ENCODE measurements at regions not wholly inside any gene's neighbourhood (a gene's known extent, or its start where the extent isn't known, plus 50 kb on each side); places are given as distances from the start of the nearest gene placed in this dataset.

DNA sequence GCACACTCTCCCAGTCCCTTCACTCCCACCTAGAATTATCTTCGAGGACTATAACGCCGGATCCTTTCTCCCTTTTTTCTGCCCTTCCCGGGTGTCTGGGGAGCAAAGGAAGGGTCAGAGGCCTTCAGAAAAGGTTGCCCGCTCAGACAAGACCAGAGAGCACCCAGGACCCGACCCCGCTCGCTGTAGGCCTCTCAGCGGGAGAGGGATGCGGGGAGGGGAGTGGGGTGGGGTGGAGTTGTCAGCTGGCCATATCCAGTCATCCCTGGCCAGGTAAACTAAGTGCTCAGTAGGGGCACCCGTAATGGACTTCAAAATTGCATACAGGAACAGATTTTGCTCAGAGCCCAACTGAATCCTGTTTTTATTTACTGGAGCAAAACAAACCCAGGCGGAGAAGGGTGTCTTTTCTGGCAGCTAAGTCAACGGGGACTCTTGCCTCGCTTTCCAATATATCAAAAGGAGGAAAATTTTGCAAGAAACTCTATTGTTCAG is 65.0 kb downstream of the NOL4 start:
- no peak for FAIRE-seq

DNA sequence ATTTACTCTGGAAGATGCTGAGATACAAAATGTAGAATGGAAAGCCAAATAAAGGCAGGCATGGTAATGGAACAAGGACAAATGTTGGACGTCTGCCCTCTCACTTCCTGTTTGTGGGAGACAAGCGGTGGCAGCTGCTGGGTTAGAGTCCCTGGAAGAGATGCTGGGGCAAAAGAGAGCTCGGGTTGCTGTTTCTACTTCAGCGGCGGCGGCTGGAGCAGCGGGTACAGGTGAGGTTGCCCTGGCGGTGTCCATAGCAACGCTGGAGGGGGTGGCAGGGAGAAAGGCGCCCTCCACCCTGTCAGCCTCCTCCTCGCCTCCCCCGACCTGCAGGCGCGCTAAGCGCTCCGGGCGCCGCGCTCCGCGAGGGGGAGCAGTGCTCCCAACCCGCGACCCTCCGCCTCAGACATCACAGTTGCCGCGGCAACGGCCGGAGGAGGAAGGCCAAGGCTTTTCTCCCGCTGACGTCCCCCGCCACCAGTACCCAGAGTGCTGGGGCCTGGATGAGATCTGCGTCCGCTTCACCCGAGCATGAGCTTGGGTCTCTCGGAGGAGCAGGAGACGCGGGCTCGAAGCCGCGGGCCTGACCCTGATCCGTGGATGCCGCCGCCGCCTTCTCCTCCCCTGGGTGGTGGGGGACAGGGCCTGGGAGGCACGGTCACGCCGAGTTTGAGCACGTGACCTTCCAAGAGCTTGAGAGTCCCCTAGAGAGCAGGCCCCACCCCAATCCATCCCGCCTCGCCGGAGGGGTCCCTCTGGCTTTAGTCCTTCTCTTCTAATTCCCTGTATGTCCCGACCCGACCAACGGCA is 65.6 kb downstream of the NOL4 start:
- no peak for FAIRE-seq

DNA sequence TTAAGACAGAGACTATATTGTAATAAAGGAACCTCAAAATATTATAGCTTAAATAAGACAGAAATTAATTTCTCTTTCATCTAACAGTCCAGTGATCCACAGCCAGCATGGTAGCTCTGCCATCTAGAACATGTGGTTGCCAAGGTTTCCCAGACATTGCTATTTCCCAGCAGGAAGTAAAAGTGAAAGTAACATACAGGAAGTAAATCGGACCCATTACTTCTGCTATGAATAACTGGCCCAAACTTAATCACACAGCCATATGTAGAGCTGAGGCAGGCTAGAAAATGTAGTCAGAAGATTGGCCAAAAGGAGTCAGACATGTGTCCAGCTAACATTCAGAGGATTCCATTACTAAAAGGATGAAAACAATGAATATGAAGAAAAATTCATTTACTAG is 71.0 kb downstream of the NOL4 start:
- FAIRE-seq = no peak

DNA sequence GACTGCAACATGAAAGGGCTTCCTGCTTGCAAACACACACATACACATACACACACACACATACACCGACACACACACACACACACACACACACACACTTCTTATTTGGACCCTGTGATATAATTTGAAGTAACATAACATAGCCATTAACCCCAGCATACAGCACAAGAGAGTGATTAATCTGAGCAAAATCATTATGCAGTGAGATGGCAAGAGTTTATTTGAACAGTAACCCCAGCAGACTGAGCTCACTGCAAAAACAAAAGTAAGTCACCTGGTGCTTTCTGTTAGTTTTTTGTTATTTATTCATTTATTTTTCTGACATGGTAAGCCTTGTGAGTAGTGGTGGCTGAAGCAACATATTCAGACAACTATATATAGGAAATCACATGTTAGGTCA is 93.7 kb downstream of the NOL4 start:
- no peak for FAIRE-seq

DNA sequence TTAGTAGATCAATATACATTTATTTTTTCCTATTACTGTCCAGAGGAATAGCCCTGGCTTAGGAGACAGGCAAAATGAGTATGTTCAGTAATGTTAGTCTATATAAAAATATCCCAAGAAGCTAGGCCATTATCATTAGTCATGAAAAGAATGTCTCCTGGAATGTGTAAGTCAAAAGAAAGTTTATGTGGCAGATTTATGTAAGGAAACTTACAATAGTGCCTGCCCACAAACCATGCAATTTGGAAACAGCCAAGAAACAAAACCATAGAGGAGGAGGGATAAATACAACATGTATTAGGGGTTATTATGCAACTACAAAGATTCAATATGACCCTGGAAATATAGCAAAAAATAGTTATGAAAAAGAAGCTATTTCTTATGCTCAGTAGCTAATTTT is 96.3 kb downstream of the NOL4 start:
- FAIRE-seq = no peak

DNA sequence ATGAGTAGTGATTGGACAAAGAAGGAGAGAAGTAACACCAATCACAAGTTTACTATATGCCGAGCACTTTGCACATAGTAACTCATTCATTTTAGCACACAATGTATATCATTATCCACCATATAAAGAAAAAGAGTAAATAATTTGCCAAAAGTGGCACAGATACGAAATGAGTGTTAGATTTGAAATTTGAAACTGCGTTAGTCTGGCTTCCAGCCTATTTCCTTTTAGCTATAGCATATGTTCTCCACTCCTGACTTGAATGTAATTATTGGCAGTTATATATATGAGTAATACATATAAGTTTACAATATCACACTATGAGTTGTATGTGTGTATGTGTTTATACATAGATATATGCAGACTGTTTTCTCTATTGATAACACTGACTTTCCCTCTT is 98.6 kb downstream of the NOL4 start:
- no peak for FAIRE-seq

DNA sequence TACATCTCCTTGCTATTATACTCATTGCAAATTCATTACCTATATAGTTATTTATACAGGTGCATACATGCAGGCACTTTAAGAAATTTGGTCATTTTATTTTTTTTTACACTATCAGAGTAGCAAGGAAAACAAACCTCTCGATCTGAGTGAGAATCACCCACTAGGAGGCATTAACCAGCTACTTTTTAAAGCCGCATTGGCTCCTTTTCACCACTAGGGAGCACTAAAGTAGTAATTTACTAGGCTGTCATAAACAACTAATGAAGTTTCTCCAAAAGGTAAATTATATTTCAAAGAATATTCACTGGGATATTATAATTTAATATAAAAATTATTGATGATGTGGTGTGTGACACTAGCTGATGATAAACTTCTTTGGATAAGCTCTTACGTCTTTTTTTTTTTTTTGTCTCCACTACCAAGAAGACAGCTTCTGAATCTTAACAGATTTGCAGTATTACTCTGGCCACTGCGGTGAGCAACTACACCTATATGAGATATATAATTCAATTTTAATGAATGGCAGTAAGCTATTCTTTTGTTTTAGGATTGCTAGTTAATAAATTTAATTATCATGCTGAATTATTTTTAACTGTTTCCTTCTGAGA is 101.9 kb downstream of the NOL4 start:
- peak; percentile 90 for FAIRE-seq

DNA sequence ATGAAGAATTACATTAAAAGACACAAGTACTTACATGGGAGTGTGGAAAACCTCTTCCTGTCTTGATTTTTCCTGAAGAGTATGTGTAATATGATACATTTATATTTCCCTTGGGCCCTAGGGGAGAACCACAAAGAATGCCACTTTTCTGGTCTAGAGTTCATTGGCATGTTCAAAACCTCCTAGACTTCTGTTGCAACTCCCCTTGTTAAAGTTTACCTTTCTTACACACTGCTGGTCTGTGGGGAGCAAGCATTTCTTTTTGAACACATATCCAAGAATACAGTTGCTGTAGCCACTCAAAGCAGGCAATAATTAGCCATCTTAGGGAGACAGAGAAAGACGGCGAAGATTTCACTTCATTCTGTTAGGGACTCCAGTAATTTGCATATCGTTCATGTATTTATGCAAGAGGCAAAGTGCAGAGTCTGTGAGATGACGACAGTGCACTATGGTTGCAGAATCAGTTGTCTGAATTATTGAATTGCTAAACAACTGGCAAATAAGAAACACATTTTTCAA is 103.5 kb downstream of the NOL4 start:
- FAIRE-seq = no peak

DNA sequence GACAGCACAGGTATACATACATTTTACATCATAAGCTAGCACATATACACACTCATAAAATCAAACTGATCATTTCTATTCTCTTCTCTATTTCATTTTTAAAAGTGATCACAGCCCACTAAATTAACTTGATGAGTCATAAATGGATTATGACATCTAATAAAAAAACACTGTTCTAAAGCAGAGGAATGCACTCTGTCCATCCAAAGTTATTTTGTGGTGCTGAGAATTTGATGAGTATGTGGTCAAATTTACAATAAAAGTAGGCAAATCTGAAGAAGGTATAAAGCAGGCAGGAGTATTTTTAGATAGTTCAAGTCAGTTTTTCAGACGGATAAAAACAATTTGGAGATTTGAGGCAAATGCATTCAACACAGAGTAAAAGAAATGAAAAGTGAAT is 104.4 kb downstream of the NOL4 start:
- no peak for FAIRE-seq

DNA sequence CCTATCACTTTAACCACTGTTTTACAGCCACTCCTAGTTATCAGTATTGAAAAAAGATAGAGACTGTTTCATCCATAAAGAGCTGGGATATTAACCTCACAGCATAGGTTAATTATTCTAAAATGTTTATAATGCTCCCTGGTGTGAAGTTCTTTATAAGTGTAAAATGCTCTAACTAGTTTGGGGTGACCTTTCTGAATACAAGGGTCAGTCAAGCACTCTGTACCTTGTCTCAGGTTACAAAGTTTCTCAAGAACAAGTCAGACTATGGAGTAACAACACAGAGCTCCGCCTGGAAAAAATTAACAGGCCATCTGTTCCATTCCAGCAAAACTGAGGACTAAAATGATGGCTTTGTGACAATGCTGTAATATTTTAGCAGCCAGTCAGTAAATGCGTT is 107.4 kb downstream of the NOL4 start:
- no peak for FAIRE-seq

DNA sequence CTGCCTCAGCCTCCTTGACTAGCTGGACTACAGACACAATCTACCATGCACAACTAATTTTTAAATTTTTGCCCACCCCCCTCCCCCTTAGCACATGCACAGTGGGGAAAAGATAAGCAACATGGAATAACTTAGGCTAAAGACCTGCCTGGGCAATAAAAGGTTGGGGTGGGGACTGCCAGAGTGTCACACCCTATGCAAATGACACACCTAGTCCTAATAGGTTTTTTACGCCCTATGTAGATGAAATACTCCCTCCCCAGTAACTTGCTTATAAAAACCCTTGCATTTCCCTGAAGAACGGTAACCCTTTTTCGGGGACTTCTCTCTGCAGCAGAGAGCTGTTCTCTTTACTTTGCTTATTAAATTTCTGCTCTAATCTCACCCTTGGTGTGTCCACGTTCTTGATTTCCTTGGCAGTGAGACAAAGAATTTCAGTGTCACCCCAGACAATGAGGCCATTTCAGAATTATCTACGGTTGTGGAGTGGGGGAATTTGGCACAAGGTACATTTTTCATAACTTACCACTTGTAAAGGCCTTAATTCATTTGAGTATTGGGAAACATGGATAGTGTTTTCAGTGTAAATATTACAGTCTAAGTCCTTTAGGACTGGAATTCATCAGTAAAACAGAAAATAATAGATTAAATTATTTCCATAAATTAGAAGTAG is 109.2 kb downstream of the NOL4 start:
- FAIRE-seq = no peak

DNA sequence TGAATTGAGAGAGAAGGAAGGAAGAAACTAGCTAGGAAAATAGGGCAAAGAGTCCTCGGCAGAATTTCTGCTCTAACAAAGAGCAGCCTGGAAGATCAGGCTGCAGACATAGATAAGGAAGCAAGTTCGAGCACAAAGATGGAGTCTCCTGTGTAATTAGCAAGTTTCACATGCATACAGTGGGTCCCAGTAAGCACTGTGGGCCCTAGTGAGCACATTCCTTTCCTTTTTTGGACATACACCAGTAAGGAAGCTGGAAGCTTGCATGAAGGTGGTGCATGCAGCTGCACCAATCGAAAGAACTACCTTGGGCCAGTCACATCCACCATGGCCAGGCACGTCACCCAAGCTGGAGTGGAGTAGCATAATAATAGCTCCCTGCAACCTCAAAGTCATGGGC is 109.7 kb downstream of the NOL4 start:
- FAIRE-seq = no peak

DNA sequence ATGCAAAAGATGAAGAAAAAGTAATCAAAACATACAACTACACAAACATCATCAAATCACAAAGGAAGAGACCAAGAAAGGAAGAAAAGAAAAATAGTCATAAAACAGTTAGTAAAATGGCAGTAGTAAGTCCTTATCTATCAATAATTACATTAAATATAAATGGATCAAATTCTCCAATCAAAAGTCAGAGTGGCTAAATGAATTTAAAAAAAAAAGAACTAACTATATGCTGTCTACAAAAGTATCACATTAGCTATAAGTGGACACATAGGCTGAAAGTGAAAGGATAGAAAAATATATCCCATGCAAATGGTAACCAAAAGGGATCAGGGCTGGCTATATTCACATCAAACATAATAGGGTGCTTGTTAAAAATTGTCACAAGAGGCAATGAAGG is 116.5 kb downstream of the NOL4 start:
- no peak for FAIRE-seq

DNA sequence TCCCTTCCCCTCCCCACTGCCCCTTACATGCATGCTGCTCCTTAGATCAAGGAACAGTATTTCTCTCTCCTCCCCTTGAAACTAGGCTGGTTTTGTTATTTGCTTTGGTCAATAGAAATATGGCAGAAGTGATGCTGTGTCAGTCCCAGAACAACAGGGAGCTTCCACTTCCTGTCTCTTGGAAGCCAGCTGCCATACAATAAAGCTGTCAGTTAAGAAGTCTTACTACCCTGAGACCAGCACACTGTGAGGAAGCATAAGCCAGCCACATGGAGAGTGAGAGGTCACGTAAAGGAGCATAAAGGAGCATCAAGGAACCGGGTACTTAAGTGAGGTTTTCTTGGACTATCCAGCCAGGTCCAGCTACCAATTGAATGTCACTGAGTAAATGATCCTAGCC is 126.6 kb downstream of the NOL4 start:
- no peak for FAIRE-seq

DNA sequence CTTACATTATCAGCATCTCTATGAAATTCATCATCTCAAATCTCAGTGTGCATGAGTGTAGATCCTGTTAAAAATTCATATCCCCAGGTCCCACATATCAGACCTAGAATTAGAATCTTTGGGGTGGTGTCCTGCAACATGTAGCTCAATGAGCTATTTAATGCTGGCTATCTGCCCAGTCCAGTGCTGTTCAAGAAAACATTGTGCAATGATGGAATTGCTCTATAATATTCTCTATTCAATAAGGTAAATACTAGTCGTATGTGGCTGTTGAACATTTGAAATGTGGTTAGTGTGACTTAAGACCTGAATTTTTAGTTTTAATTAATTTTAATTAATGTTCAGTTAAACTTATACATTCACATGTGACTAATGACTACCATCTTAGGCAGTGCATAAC is 127.4 kb downstream of the NOL4 start:
- no peak for FAIRE-seq

DNA sequence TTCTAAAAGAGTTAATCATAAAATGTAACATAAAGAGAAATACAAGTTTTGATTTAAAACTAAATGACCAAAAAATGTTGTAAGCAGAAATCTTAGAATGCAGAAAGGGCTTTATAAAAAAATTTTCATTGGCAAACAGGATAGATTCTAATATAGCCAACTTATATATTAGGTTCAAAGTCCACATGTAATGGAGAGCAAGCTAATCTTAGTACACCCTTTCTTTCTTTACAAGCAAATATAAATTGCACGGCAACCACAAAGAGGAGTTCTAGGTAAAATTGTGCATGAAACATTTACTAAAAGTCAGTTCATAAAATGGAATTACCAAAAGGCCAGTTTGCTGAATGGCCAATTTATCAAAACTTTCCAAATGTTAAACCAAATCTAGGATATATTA is 130.6 kb downstream of the NOL4 start:
- FAIRE-seq = no peak

DNA sequence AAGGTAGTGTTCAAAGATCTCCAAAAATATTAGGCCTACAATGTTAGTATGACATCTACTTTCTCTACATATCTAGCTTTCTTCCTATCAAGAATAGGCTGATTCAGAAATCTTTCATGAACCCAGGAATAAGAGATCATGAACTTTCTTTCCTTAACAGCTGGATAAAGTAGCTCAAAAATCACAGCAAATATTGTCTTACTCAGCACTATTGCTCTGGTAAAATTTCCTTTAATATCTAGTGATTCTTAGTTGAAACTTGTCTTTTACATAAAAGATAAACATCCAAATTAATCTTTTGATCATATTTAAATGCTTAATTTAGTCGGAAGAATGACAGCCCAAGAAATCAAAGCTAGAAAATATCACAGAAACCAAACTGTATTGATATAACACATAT is 131.9 kb downstream of the NOL4 start:
- FAIRE-seq = no peak

DNA sequence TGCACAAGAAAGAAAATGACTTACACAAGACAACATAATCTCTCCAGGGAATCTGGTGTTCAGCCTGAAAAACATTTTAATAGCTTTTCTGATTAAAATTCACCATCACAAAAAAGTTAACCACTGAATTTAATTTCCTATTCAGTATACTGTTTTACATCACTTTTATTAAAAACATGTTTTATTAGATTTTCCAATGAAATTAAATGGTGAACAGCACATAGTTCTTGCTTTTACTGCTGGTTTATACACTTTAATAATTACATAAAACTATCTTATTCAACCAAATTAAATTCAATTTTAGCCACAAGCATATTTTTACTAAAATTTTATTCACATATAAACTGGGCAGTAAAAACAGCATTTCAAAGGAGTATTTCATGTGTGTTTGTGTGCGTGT is 138.3 kb downstream of the NOL4 start:
- FAIRE-seq = no peak

DNA sequence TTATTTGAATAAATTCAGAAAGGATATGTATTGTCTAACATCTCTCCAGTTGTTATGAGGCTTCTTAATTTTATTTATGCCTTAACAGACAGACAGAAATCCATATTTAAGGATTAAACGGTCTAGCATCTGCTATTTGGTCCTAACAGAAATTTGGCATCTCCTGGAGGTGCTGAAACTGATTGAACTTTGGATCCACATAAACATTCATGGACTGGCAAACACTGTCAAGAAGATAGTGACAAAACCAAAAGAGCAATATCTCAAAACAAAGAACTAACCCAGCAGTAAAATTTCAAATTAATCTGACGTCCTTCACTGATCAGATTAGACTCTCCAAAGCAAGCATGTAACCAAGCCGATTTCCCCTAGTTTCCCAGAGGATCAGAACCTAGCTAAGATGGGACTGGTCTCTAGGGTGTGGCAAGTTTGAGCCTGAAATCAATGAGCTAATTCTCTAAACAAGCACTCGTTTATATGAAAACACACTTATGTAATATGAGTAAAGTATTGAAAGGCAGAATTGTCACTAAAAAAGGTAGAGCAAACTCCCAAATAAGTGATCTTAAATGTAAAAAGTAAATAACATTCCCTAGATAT is 139.5 kb downstream of the NOL4 start:
- FAIRE-seq = no peak

DNA sequence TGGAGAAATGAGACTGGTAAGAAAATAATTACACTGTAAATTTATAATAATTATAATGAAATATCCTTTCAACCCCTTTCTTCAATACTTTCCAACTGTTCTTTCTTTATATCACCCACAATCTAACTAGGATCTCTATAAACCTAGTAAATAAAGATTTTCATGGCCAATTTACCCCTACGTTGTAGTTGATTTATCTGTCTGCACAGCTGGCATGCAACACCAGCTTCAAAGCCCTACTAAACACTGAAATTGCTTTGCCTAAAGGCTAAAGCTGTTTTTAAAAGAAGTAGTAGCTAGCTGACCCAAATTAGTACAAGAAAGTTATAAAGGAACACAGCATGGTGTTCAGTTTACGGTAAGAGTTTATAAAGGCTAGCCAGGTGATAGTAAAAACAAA is 140.1 kb downstream of the NOL4 start:
- FAIRE-seq = no peak

DNA sequence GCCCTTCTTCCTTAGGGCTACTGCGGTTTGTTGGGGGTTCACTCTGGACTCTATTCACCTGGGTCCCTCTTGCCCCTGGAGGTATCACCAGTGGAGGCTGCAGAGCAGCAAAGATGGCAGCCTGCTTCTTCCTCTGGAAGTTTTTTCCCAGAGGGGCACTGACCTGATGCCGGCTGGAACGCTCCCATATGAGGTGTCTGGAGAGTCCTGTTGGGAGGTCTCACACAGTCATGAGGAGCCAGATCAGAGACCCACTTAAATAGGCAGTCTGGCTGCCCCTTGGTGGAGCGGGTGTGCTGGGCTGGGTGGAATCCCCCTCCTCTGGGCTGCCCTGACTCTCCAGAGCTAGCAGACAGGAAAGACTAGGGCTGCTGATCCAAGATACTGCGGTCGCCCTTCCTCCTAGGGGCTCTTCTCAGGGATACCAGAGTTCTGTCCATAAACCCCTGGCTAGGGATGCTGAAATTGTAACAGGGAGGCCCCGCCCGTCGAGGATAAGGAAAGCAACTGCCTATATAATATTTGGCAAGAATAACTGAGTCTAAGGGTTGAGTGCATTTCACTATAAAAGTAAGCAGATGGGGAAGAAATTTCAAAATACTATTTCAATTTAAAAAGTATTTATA is 140.7 kb downstream of the NOL4 start:
- FAIRE-seq = no peak

DNA sequence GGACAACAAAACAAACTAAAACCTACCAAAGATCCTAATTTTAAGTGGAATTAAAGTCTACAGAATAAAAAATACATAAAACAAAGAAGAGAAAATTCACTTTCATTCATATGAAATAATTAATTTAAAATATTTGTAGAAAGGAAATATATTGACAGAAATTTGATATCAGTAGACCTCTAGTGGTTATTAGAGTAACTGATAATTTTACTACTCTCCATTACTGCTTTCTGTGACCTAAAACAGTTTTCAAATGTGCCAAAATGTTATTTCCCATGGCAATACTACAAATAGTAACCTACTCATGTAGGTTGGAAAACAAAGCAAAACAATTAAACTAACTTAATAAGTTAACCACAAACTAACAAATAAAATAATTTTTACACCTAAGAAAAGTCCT is 147.1 kb downstream of the NOL4 start:
- no peak for FAIRE-seq

All from TTC549 (cell line).